DND-41 (cell line): ENCODE measurements at regions not wholly inside any gene's neighbourhood (a gene's known extent, or its start where the extent isn't known, plus 50 kb on each side); places are given as distances from the start of the nearest gene placed in this dataset.

Experiments
- CTCF ChIP-seq: IDR thresholded peaks from 2 replicates; pipeline ENCODE4 v1.5.1; 2012; ENCODE audit warnings: borderline replicate concordance, low read length, moderate library complexity, mild to moderate bottlenecking; ENCODE audit not compliant: poor library complexity, severe bottlenecking; ENCODE audit errors: extremely low read depth
- EZH2 ChIP-seq: IDR thresholded peaks from 3 replicates; pipeline ENCODE4 v1.6.1; 2012; ENCODE audit warnings: borderline replicate concordance, low read depth, mild to moderate bottlenecking, moderate library complexity, low read length, inconsistent platforms; ENCODE audit not compliant: severe bottlenecking

GRCh38 chr4:14333616-14334015, 668.7 kb upstream of the CPEB2 start:
- TF ChIP-seq CTCF (no peak), EZH2 (no peak)
